ENCODE measurements at regions not wholly inside any gene's neighbourhood (a gene's known extent, or its start where the extent isn't known, plus 50 kb on each side); places are given as distances from the start of the nearest gene placed in this dataset.

DNA sequence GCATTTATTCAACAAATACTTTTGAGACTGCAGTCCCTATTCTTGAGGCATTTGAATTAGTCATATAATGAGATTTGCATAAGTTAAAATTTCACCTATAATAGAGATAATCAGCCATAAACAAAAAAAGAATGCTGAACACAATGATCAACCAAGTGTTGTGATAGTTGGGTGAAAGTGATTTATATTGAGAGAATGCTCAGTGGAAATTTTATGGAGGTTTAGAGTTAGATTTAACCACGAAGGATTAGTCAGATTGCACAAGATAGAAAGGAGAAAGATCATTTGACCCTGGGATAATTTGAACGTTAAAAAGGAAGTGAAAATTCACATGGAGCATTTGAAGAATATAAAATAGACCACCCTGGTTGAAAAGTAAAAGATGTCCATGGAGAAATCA is 356.2 kb downstream of the NPR3 start:
- Histone ChIP-seq H3K4me1 (ENCODE audit: insufficient read depth, low read length) (no peaks in the 10 kb centered on the region), H3K27ac (ENCODE audit: low read length) (no peak overlapping the region), H3K27me3 (ENCODE audit: insufficient read depth, low read length, poor library complexity) (no peaks in the 10 kb centered on the region), H3K9ac (ENCODE audit: low read depth, low read length) (no peak overlapping the region), H2AFZ (ENCODE audit: low read depth, low read length) (no peak overlapping the region), H3K9me3 (ENCODE audit: insufficient read depth, low read length, severe bottlenecking) (no peaks in the 10 kb centered on the region), H3K4me2 (ENCODE audit: insufficient read depth, low read length) (no peak overlapping the region), H3K4me3 (ENCODE audit: low read depth in 1 of 2, low read length in 2 of 2) (no peak overlapping the region), H4K20me1 (ENCODE audit: insufficient read depth, low read length) (no peaks in the 10 kb centered on the region), H3K36me3 (ENCODE audit: insufficient read depth, low read length) (no peaks in the 10 kb centered on the region), H3K79me2 (ENCODE audit: insufficient read depth, low read length) (no peaks in the 10 kb centered on the region)
- DNase-seq, result no peak
- no peak for TF ChIP-seq EZH2 (IDR thresholded peaks at IDR 0.05; ENCODE audit: borderline replicate concordance, low read depth, low read length, severe bottlenecking)
- TF ChIP-seq, protein P1, sequence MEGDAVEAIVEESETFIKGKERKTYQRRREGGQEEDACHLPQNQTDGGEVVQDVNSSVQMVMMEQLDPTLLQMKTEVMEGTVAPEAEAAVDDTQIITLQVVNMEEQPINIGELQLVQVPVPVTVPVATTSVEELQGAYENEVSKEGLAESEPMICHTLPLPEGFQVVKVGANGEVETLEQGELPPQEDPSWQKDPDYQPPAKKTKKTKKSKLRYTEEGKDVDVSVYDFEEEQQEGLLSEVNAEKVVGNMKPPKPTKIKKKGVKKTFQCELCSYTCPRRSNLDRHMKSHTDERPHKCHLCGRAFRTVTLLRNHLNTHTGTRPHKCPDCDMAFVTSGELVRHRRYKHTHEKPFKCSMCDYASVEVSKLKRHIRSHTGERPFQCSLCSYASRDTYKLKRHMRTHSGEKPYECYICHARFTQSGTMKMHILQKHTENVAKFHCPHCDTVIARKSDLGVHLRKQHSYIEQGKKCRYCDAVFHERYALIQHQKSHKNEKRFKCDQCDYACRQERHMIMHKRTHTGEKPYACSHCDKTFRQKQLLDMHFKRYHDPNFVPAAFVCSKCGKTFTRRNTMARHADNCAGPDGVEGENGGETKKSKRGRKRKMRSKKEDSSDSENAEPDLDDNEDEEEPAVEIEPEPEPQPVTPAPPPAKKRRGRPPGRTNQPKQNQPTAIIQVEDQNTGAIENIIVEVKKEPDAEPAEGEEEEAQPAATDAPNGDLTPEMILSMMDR (IDR thresholded peaks at IDR 0.05; ENCODE audit: borderline replicate concordance, extremely low read depth, low read length, poor library complexity, severe bottlenecking), result no peak
- no peak for ATAC-seq (ENCODE audit: insufficient read depth, low read depth)

DNA sequence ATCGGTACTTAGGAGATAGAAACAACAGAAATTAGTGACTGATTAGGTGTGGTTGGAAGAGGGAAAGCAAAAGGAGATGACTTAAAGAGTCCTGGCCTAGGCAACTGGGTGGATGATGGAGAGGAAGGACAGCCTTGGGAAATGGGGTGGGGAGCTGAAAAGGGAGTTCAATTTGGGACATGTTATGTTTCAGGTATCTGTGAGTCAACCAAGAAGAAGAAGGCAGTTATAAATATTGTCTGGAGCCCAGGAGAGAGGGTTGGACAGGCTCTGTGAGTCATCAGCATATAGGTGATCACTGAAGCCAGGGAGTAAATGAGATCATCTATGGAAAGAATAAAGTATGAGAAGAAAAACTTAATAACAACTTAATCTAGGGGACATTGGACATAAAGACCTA is 357.7 kb downstream of the NPR3 start:
- Histone ChIP-seq H3K27me3 (ENCODE audit: insufficient read depth, low read length, poor library complexity) (no peaks in the 10 kb centered on the region), H3K27ac (ENCODE audit: low read length) (no peak overlapping the region), H3K79me2 (ENCODE audit: insufficient read depth, low read length) (no peaks in the 10 kb centered on the region), H3K36me3 (ENCODE audit: insufficient read depth, low read length) (no peaks in the 10 kb centered on the region), H3K4me2 (ENCODE audit: insufficient read depth, low read length) (no peak overlapping the region), H3K9me3 (ENCODE audit: insufficient read depth, low read length, severe bottlenecking) (no peaks in the 10 kb centered on the region), H3K9ac (ENCODE audit: low read depth, low read length) (no peak overlapping the region), H3K4me1 (ENCODE audit: insufficient read depth, low read length) (no peaks in the 10 kb centered on the region), H3K4me3 (ENCODE audit: low read depth in 1 of 2, low read length in 2 of 2) (no peak overlapping the region), H2AFZ (ENCODE audit: low read depth, low read length) (no peak overlapping the region), H4K20me1 (ENCODE audit: insufficient read depth, low read length) (no peaks in the 10 kb centered on the region)
- DNase-seq (no peak), ATAC-seq (ENCODE audit: insufficient read depth, low read depth) (no peak)
- no peak for TF ChIP-seq EZH2 (IDR thresholded peaks at IDR 0.05; ENCODE audit: borderline replicate concordance, low read depth, low read length, severe bottlenecking)
- TF ChIP-seq, protein P1 (IDR thresholded peaks at IDR 0.05; ENCODE audit: borderline replicate concordance, extremely low read depth, low read length, poor library complexity, severe bottlenecking), result no peak

- Histone ChIP-seq H3K36me3 (ENCODE audit: insufficient read depth, low read length) (no peaks in the 10 kb centered on the region), H4K20me1 (ENCODE audit: insufficient read depth, low read length) (no peaks in the 10 kb centered on the region), H3K4me3 (ENCODE audit: low read depth in 1 of 2, low read length in 2 of 2) (no peak overlapping the region), H3K9me3 (ENCODE audit: insufficient read depth, low read length, severe bottlenecking) (no peaks in the 10 kb centered on the region), H3K4me1 (ENCODE audit: insufficient read depth, low read length) (no peaks in the 10 kb centered on the region), H3K4me2 (ENCODE audit: insufficient read depth, low read length) (no peak overlapping the region), H2AFZ (ENCODE audit: low read depth, low read length) (no peak overlapping the region), H3K79me2 (ENCODE audit: insufficient read depth, low read length) (no peaks in the 10 kb centered on the region), H3K9ac (ENCODE audit: low read depth, low read length) (no peak overlapping the region), H3K27ac (ENCODE audit: low read length) (no peak overlapping the region), H3K27me3 (ENCODE audit: insufficient read depth, low read length, poor library complexity) (no peaks in the 10 kb centered on the region)
- ATAC-seq (ENCODE audit: insufficient read depth, low read depth) (no peak), DNase-seq (no peak)
- TF ChIP-seq, protein P1 (IDR thresholded peaks at IDR 0.05; ENCODE audit: borderline replicate concordance, extremely low read depth, low read length, poor library complexity, severe bottlenecking), result no peak
- TF ChIP-seq EZH2 (IDR thresholded peaks at IDR 0.05; ENCODE audit: borderline replicate concordance, low read depth, low read length, severe bottlenecking), result no peak
These were observed 361.2 kb downstream of the NPR3 start for GRCh38 chr5:33072296-33072695.

DNA sequence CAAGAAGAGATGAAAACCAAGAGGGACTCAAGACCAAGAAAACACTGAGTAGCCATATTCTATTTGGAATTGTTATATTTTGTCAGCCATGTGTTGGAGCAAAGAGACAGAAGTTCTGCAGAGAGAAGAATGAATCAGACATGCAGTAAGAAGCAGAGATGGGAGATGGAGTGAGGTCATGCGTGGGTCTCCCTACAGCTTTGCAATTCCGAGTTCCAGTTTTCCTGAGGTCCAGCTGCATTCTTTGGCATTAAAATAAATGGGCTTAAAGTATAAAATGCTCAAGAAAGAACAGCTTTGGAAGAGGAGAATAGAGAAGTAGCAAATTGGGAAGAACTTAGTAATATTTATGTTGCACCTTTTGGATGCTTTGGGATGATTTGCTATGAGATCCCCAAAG is 361.6 kb downstream of the NPR3 start:
- H3K27me3 ChIP-seq (ENCODE audit: insufficient read depth, low read length, poor library complexity), result no peaks in the 10 kb centered on the region
- H4K20me1 ChIP-seq (ENCODE audit: insufficient read depth, low read length), result no peaks in the 10 kb centered on the region
- no peak overlapping the region for H3K4me3 ChIP-seq (ENCODE audit: low read depth in 1 of 2, low read length in 2 of 2)
- no peaks in the 10 kb centered on the region for H3K9me3 ChIP-seq (ENCODE audit: insufficient read depth, low read length, severe bottlenecking)
- no peak overlapping the region for H3K4me2 ChIP-seq (ENCODE audit: insufficient read depth, low read length)
- H2AFZ ChIP-seq (ENCODE audit: low read depth, low read length), result no peak overlapping the region
- no peaks in the 10 kb centered on the region for H3K79me2 ChIP-seq (ENCODE audit: insufficient read depth, low read length)
- TF ChIP-seq, protein P1 (IDR thresholded peaks at IDR 0.05; ENCODE audit: borderline replicate concordance, extremely low read depth, low read length, poor library complexity, severe bottlenecking), result no peak
- no peak for TF ChIP-seq EZH2 (IDR thresholded peaks at IDR 0.05; ENCODE audit: borderline replicate concordance, low read depth, low read length, severe bottlenecking)
- H3K36me3 ChIP-seq (ENCODE audit: insufficient read depth, low read length), result no peaks in the 10 kb centered on the region
- H3K9ac ChIP-seq (ENCODE audit: low read depth, low read length), result no peak overlapping the region
- ATAC-seq (ENCODE audit: insufficient read depth, low read depth) (no peak), DNase-seq (no peak)
- no peak overlapping the region for H3K27ac ChIP-seq (ENCODE audit: low read length)
- no peaks in the 10 kb centered on the region for H3K4me1 ChIP-seq (ENCODE audit: insufficient read depth, low read length)
